ENCODE measurements at regions not wholly inside any gene's neighbourhood (a gene's known extent, or its start where the extent isn't known, plus 50 kb on each side); places are given as distances from the start of the nearest gene placed in this dataset.

GRCh38 chrX:121642415-121642814 lies 595.0 kb downstream of the GLUD2 start:
- Histone ChIP-seq H3K36me3 (ENCODE audit: control insufficient read depth, low read length) (no peaks in the 10 kb centered on the region), H3K9me2 (replicated peaks; ENCODE audit: control insufficient read depth, low read length) (no peaks in the 10 kb centered on the region), H3K27me3 (ENCODE audit: control insufficient read depth, low read length) (no peaks in the 10 kb centered on the region), H3F3A (ENCODE audit: control insufficient read depth, insufficient read depth) (no peaks in the 10 kb centered on the region), H3K4me1 (ENCODE audit: control insufficient read depth, low read length) (no peaks in the 10 kb centered on the region), H3K4me2 (ENCODE audit: low read length) (no peak overlapping the region), H4K20me1 (ENCODE audit: control insufficient read depth, insufficient read depth, low read depth, low read length) (no peaks in the 10 kb centered on the region), H3K79me2 (ENCODE audit: control insufficient read depth, low read length) (no peaks in the 10 kb centered on the region), H3K27ac (ENCODE audit: low read depth, low read length) (no peak overlapping the region), H3K4me3 (ENCODE audit: low read length) (no peak overlapping the region), H3K9me3 (ENCODE audit: control insufficient read depth, insufficient read depth, low read length) (no peaks in the 10 kb centered on the region)
- TF ChIP-seq EZH2phosphoT487 (IDR thresholded peaks at IDR 0.05; ENCODE audit: borderline replicate concordance, low read length) (no peak), CTCF (IDR thresholded peaks at IDR 0.05; ENCODE audit: low read depth, low read length, poor library complexity, severe bottlenecking) (no peak)

- no peaks in the 10 kb centered on the region for H4K20me1 ChIP-seq (ENCODE audit: control insufficient read depth, insufficient read depth, low read depth, low read length)
- H3K4me1 ChIP-seq (ENCODE audit: control insufficient read depth, low read length): no peaks in the 10 kb centered on the region
- H3K9me2 ChIP-seq (replicated peaks; ENCODE audit: control insufficient read depth, low read length): no peaks in the 10 kb centered on the region
- TF ChIP-seq EZH2phosphoT487 (IDR thresholded peaks at IDR 0.05; ENCODE audit: borderline replicate concordance, low read length) (no peak), CTCF (IDR thresholded peaks at IDR 0.05; ENCODE audit: low read depth, low read length, poor library complexity, severe bottlenecking) (no peak)
- no peak overlapping the region for H3K4me2 ChIP-seq (ENCODE audit: low read length)
- no peaks in the 10 kb centered on the region for H3K9me3 ChIP-seq (ENCODE audit: control insufficient read depth, insufficient read depth, low read length)
- no peaks in the 10 kb centered on the region for H3K27me3 ChIP-seq (ENCODE audit: control insufficient read depth, low read length)
- H3K36me3 ChIP-seq (ENCODE audit: control insufficient read depth, low read length): no peaks in the 10 kb centered on the region
- no peak overlapping the region for H3K27ac ChIP-seq (ENCODE audit: low read depth, low read length)
- no peaks in the 10 kb centered on the region for H3K79me2 ChIP-seq (ENCODE audit: control insufficient read depth, low read length)
- H3F3A ChIP-seq (ENCODE audit: control insufficient read depth, insufficient read depth): no peaks in the 10 kb centered on the region
- H3K4me3 ChIP-seq (ENCODE audit: low read length): no peak overlapping the region
Observed at GRCh38 chrX:121649417-121649816, 602.0 kb downstream of the GLUD2 start.

- H3K4me2 ChIP-seq (ENCODE audit: low read length): no peak overlapping the region
- H3K27me3 ChIP-seq (ENCODE audit: control insufficient read depth, low read length): no peaks in the 10 kb centered on the region
- H3K36me3 ChIP-seq (ENCODE audit: control insufficient read depth, low read length): no peaks in the 10 kb centered on the region
- H3K27ac ChIP-seq (ENCODE audit: low read depth, low read length): no peak overlapping the region
- no peaks in the 10 kb centered on the region for H3K9me3 ChIP-seq (ENCODE audit: control insufficient read depth, insufficient read depth, low read length)
- no peak for TF ChIP-seq EZH2phosphoT487 (IDR thresholded peaks at IDR 0.05; ENCODE audit: borderline replicate concordance, low read length)
- no peak for TF ChIP-seq CTCF (IDR thresholded peaks at IDR 0.05; ENCODE audit: low read depth, low read length, poor library complexity, severe bottlenecking)
- no peaks in the 10 kb centered on the region for H3K9me2 ChIP-seq (replicated peaks; ENCODE audit: control insufficient read depth, low read length)
- H4K20me1 ChIP-seq (ENCODE audit: control insufficient read depth, insufficient read depth, low read depth, low read length): no peaks in the 10 kb centered on the region
- no peak overlapping the region for H3K4me3 ChIP-seq (ENCODE audit: low read length)
- no peaks in the 10 kb centered on the region for H3F3A ChIP-seq (ENCODE audit: control insufficient read depth, insufficient read depth)
- no peaks in the 10 kb centered on the region for H3K4me1 ChIP-seq (ENCODE audit: control insufficient read depth, low read length)
- no peaks in the 10 kb centered on the region for H3K79me2 ChIP-seq (ENCODE audit: control insufficient read depth, low read length)
Observed at GRCh38 chrX:121655276-121655675, 607.9 kb downstream of the GLUD2 start.

GRCh38 chrX:121666171-121666570 lies 618.8 kb downstream of the GLUD2 start:
- Histone ChIP-seq H3K27me3 (ENCODE audit: control insufficient read depth, low read length) (no peaks in the 10 kb centered on the region), H3K4me3 (ENCODE audit: low read length) (no peak overlapping the region), H3F3A (ENCODE audit: control insufficient read depth, insufficient read depth) (no peaks in the 10 kb centered on the region), H3K4me2 (ENCODE audit: low read length) (no peak overlapping the region), H3K79me2 (ENCODE audit: control insufficient read depth, low read length) (no peaks in the 10 kb centered on the region), H4K20me1 (ENCODE audit: control insufficient read depth, insufficient read depth, low read depth, low read length) (no peaks in the 10 kb centered on the region), H3K4me1 (ENCODE audit: control insufficient read depth, low read length) (0 out of 2 replicates have a peak, but pooled peaks cover 4% of the 10 kb centered on the region), H3K27ac (ENCODE audit: low read depth, low read length) (no peak overlapping the region), H3K9me2 (replicated peaks; ENCODE audit: control insufficient read depth, low read length) (no peaks in the 10 kb centered on the region), H3K36me3 (ENCODE audit: control insufficient read depth, low read length) (no peaks in the 10 kb centered on the region), H3K9me3 (ENCODE audit: control insufficient read depth, insufficient read depth, low read length) (no peaks in the 10 kb centered on the region)
- TF ChIP-seq EZH2phosphoT487 (IDR thresholded peaks at IDR 0.05; ENCODE audit: borderline replicate concordance, low read length): no peak
- no peak for TF ChIP-seq CTCF (IDR thresholded peaks at IDR 0.05; ENCODE audit: low read depth, low read length, poor library complexity, severe bottlenecking)
